ENCODE measurements at regions not wholly inside any gene's neighbourhood (a gene's known extent, or its start where the extent isn't known, plus 50 kb on each side); places are given as distances from the start of the nearest gene placed in this dataset.

DNA sequence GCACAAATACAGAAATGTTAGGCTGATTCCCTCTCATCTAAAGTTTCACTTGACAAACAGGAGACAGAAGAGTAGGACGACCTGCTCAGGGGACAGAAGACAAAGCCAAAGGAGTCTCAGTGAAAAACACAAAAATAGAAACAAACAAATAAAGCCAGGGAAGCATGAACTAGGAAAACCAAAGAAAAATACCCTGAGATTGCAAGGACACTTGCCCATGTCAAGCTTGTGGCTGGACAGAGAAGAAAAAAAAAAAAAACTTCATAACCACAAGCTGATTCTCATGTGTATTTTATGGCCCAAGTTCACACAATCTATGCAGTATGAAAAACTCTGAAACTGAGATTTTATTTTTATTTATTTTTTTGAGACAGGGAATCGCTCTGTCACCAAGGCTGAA, 85.6 kb upstream of the BEND6 start:
- Mint-ChIP-seq H3K9me3 (no peaks in the 10 kb centered on the region), H3K27me3 (no peaks in the 10 kb centered on the region), H3K36me3 (no peaks in the 10 kb centered on the region), H3K27ac (no peak overlapping the region), H3K4me1 (ENCODE audit: unreplicated experiment) (peaks cover 12% of the 10 kb centered on the region), H3K4me3 (no peak overlapping the region)
- no peak for DNase-seq (ENCODE audit: extremely low spot score, unreplicated experiment)
- TF ChIP-seq, protein P1, sequence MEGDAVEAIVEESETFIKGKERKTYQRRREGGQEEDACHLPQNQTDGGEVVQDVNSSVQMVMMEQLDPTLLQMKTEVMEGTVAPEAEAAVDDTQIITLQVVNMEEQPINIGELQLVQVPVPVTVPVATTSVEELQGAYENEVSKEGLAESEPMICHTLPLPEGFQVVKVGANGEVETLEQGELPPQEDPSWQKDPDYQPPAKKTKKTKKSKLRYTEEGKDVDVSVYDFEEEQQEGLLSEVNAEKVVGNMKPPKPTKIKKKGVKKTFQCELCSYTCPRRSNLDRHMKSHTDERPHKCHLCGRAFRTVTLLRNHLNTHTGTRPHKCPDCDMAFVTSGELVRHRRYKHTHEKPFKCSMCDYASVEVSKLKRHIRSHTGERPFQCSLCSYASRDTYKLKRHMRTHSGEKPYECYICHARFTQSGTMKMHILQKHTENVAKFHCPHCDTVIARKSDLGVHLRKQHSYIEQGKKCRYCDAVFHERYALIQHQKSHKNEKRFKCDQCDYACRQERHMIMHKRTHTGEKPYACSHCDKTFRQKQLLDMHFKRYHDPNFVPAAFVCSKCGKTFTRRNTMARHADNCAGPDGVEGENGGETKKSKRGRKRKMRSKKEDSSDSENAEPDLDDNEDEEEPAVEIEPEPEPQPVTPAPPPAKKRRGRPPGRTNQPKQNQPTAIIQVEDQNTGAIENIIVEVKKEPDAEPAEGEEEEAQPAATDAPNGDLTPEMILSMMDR (conservative IDR thresholded peaks at IDR 0.05), result no peak

DNA sequence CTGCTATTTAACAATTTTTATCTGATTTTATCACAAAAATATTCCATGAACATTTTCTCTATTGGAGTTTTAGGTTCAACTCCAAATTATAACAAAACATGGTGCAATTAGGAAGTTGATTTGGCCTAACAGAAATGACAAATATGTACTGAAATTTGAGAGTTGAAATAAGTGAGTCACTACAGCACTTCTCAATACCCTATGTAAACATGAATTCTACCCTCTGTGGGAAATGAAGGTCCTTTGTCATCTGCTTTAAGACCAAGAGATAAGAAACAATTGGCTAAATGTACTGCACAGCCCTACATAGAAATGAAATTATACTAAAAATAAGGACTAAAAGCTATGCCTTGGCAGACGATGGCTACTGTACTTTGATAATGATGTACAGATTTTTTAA, 86.2 kb upstream of the BEND6 start:
- Mint-ChIP-seq H3K36me3 (no peaks in the 10 kb centered on the region), H3K4me3 (no peak overlapping the region), H3K4me1 (ENCODE audit: unreplicated experiment) (peaks cover 13% of the 10 kb centered on the region), H3K9me3 (no peaks in the 10 kb centered on the region), H3K27me3 (no peaks in the 10 kb centered on the region), H3K27ac (no peak overlapping the region)
- no peak for DNase-seq (ENCODE audit: extremely low spot score, unreplicated experiment)
- TF ChIP-seq, protein P1 (conservative IDR thresholded peaks at IDR 0.05), result no peak

DNA sequence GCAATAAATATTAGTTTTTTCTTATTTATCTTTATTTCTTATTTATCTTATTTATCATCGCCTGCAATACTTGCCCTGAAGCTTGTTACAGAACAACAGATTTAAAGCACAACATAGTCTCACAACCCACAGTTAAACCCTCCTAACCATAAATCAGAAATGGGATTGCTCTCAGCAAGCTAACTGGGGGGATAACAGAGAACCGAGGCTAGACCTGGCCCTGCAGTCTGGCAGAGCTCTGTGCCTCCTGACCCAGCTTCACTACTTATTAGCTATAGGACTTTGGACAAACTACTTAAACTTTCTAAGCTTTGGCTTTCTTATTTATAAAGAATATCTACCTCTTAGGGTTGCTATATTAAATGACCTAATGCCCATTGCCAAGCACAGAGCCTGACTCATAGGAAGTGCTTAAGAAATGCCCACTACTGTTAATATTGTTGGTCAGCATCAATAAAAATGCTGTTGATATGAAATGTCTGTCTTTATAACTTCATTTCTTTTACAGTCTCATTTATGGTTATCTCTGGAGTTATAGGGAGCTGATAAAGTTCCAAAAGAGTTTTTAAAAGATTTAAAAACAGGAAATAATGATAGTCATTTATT, 87.9 kb upstream of the BEND6 start:
- no peak overlapping the region for H3K4me3 Mint-ChIP-seq
- H3K27me3 Mint-ChIP-seq, result no peaks in the 10 kb centered on the region
- H3K9me3 Mint-ChIP-seq, result no peaks in the 10 kb centered on the region
- no peaks in the 10 kb centered on the region for H3K36me3 Mint-ChIP-seq
- TF ChIP-seq, protein P1 (conservative IDR thresholded peaks at IDR 0.05), result no peak
- no peak overlapping the region for H3K27ac Mint-ChIP-seq
- H3K4me1 Mint-ChIP-seq (ENCODE audit: unreplicated experiment), result peaks cover 18% of the 10 kb centered on the region
- DNase-seq (ENCODE audit: extremely low spot score, unreplicated experiment), result no peak

DNA sequence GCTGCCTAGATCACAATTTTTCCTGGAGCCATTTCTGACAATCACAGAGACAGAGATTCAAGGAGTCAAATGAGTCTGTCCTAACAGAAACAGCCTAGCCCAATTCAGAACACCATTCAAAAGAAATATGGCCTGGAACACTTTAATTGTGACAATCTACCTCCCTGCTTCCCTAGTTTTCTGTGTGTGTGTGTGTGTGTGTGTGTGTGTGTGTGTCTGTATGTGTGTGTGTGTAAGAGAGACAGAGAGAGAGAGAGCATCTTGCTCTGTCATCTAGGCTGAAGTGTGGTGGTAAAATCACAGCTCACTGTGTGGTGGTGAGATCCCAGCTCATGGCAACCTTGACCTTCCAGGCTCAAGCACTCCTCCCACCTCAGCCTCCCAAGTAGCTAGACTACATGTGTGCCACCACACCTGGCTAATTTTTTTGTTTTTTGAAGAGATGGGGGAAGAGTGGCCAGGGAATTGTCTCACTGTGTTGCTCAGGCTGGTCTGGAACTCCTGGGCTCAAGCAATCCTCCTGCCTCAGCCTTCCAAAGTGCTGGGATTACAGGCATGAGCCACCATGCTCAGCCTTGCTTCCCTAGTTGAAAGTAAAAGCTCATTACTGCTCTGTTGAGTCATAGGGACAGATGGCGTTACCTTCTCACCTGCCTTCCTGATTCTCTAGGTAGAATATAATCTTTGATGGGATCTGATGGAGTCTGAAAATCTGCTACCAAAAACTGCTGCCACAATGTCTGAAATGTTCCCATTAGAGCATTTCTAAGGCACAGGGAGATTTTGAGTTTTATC, 89.6 kb upstream of the BEND6 start:
- Mint-ChIP-seq H3K36me3 (no peaks in the 10 kb centered on the region), H3K27me3 (no peaks in the 10 kb centered on the region), H3K4me3 (no peak overlapping the region), H3K4me1 (ENCODE audit: unreplicated experiment) (peaks cover 18% of the 10 kb centered on the region), H3K9me3 (no peaks in the 10 kb centered on the region), H3K27ac (no peak overlapping the region)
- TF ChIP-seq, protein P1 (conservative IDR thresholded peaks at IDR 0.05), result no peak
- no peak for DNase-seq (ENCODE audit: extremely low spot score, unreplicated experiment)

DNA sequence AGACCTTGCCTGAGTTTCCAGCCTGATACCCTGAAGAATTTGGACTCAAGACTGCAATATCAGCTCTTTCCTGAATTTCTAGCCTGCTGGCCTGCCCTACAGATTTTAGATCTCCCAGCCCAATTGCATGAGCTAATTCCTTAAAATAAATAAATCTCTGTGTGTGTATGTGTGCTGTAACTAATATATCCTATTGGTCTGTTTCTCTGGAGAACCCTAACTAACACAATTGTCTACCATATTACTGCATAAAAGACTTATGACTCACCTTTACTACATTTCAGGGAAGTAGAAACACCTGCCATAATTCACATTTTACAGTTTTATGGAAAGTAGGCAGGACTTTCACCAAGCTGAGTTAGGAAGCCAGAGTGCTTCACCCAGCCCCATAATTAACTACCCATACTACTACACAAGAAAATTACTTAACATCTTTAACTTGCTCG, 90.7 kb upstream of the BEND6 start:
- Mint-ChIP-seq H3K27me3 (no peaks in the 10 kb centered on the region), H3K27ac (no peak overlapping the region), H3K4me1 (ENCODE audit: unreplicated experiment) (peaks cover 16% of the 10 kb centered on the region), H3K4me3 (no peak overlapping the region), H3K36me3 (no peaks in the 10 kb centered on the region), H3K9me3 (no peaks in the 10 kb centered on the region)
- TF ChIP-seq, protein P1 (conservative IDR thresholded peaks at IDR 0.05), result no peak
- DNase-seq (ENCODE audit: extremely low spot score, unreplicated experiment), result no peak
